Heart left ventricle (tissue), 16 donors: ENCODE measurements at regions not wholly inside any gene's neighbourhood (a gene's known extent, or its start where the extent isn't known, plus 50 kb on each side); places are given as distances from the start of the nearest gene placed in this dataset.

ENCODE experiments used
- ATAC-seq, 4 donors: fragments of 200-7000 bp; cut with Tn5 transposase; one replicate each; pipeline ENCODE4 v1.9.1; 2020 to 2022; ENCODE audit warnings: moderate library complexity in 4 of 4, mild to moderate bottlenecking in 3 of 4, moderate number of reproducible peaks in 1 of 4
- DNase-seq, 5 donors: peaks; one replicate each; pipeline ENCODE4 v3.0.0-alpha.2; 2020
- H3K27ac ChIP-seq, 12 donors: fragments of 200-600 bp; sonication (generic) in 4 of 12; one replicate each; pipeline versions ENCODE4 v1.5.0 to v1.8.0; 2016 to 2022; ENCODE audit warnings: mild to moderate bottlenecking in 2 of 12
- H3K27me3 ChIP-seq, 9 donors: fragments of 200-600 bp; sonication (generic) in 2 of 9; one replicate each; pipeline versions ENCODE4 v1.5.1 to v1.8.0; 2016 to 2022; ENCODE audit warnings: mild to moderate bottlenecking in 3 of 9
- H3K36me3 ChIP-seq, 9 donors: fragments of 200-600 bp; sonication (generic) in 2 of 9; one replicate each; pipeline versions ENCODE4 v1.5.0 to v1.8.0; 2018 to 2022; ENCODE audit warnings: mild to moderate bottlenecking in 2 of 9
- H3K4me1 ChIP-seq, 12 donors: fragments of 200-600 bp; sonication (generic) in 4 of 12; one replicate each; pipeline versions ENCODE4 v1.5.0 to v1.8.0; 2016 to 2022; ENCODE audit warnings: mild to moderate bottlenecking in 3 of 12
- H3K4me3 ChIP-seq, 12 donors: fragments of 200-600 bp; sonication (generic) in 4 of 12; one replicate each; pipeline versions ENCODE4 v1.5.0 to v1.8.0; 2017 to 2022; ENCODE audit warnings: mild to moderate bottlenecking in 9 of 12, moderate library complexity in 4 of 12
- H3K9me3 ChIP-seq, 12 donors: fragments of 200-600 bp; sonication (generic) in 4 of 12; one replicate each; pipeline versions ENCODE4 v1.5.0 to v1.8.0; 2016 to 2022; ENCODE audit warnings: mild to moderate bottlenecking in 1 of 12
- CTCF ChIP-seq, 12 donors: fragments of 200-600 bp; sonication (generic) in 4 of 12; IDR thresholded peaks; one replicate each; pipeline versions ENCODE4 v1.5.0 to v1.8.0; 2018 to 2022; ENCODE audit warnings: antibody characterized with exemption in 12 of 12, mild to moderate bottlenecking in 5 of 12
- POLR2A ChIP-seq, 2 donors: fragments of 450-650 bp; IDR thresholded peaks; one replicate each; pipeline ENCODE4 v1.6.1; 2017; ENCODE audit warnings: antibody characterized with exemption in 2 of 2, mild to moderate bottlenecking in 2 of 2, moderate library complexity in 2 of 2
- WGBS, 4 donors: extraction: QIAGEN DNeasy Blood & Tissue Kit in 2 of 4; methylation state at CpG; one replicate each; pipeline versions ENCODE4 v1.1.5 to v1.1.7; 2013 to 2018; 5-methylcytosine and 5-hydroxymethylcytosine counted together
- intact Hi-C, 10 donors: fragments of 100-400 bp; cut with DNase I; formaldehyde crosslinking; loops; one replicate each; pipeline versions ENCODE4 v1.11.1 to v1.14.2; 2022
- donor health status: ischemic (EF 13 %, LVEDD 7.1; RV severe dilation, severe dysfunction).
- donor health status: healthy with polysubstance abuse.
- donor health status: DM: no; HTN: yes; CAD: no.
- donor health status: DM: no; HTN: no; CAD: no.
- donor health status: ischemic (EF 25% LVEDD 6.9; RV normal size, moderate dysfunction).
- donor health status: ischemic (EF 25% LVEDD 5.7; RV mildly dilated, moderate dysfunction).
- donor health status: healthy.
- donor health status: DM: yes; HTN: yes; CAD: no.
- donor health status: ischemic (EF 35%, LVEDD 5.7; RV mildly dilated, moderate dysfunction).
- donor health status: nonischemic (EF 11% LVEDD 7.7; RV severe dilation, severe dysfunction).
- donor health status: DM: yes; HTN: yes; CAD: no.
- donor health status: PGD.
- donor health status: ischemic (EF 29% LVEDD 5.4; RV normal size, mild dysfunction).
- donor health status: nonischemic (EF 23%, LVEDD 6.1; RV moderate dilation, normal function).

DNA sequence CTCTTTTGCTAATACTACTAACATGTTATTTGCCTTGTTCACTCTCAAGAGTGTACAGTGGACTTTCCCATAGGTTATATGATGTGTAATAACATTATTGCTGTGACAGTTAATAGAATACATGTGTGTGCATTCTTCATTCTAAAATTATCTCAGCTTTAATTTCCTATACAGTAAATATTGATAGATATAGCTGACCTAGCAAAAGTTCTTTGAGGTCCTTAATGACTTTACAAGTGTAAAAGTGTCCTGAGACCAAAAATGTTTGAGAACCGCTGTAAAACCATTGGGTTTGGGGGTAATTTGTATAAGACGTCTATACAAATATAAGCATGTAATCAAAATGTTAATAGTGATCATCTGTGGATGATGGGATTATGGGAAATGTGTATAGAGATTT, 469.5 kb upstream of the PROK2 start:
- no peak for TF ChIP-seq CTCF (IDR thresholded peaks at IDR 0.05)
- no peak for TF ChIP-seq POLR2A (IDR thresholded peaks at IDR 0.05)
- DNase-seq, result no peak
- H3K27ac ChIP-seq, result no peak overlapping the region
- H3K36me3 ChIP-seq, result no peaks in the 10 kb centered on the region
- 97 to 99% (median 98%) methylated on average over 2 of the region's 2 CpGs for WGBS, 4 donors
- no peak overlapping the region for H3K4me3 ChIP-seq
- no peaks in the 10 kb centered on the region for H3K27me3 ChIP-seq
- peaks cover 0 to 3% (median 0%) of the 10 kb centered on the region in 12 donors for H3K9me3 ChIP-seq
- no peak for ATAC-seq
- intact Hi-C loops, result loop anchor here in 1 of 10 donors (10.0 kb wide), 2 partner anchors 150 to 300 kb away; no protein-coding TSS in a partner anchor
- peaks cover 0 to 30% (median 15%) of the 10 kb centered on the region in 12 donors for H3K4me1 ChIP-seq

GRCh38 chr3:72250725-72251124, 465.8 kb upstream of the PROK2 start:
- TF ChIP-seq CTCF (IDR thresholded peaks at IDR 0.05) (no peak), POLR2A (IDR thresholded peaks at IDR 0.05) (no peak)
- intact Hi-C loops, result loop anchor here in 1 of 10 donors (10.0 kb wide), 2 partner anchors 146 to 296 kb away; no protein-coding TSS in a partner anchor
- ATAC-seq (no peak), DNase-seq (no peak)
- Histone ChIP-seq H3K36me3 (no peaks in the 10 kb centered on the region), H3K9me3 (no peaks in the 10 kb centered on the region), H3K4me3 (no peak overlapping the region), H3K27ac (no peak overlapping the region), H3K27me3 (no peaks in the 10 kb centered on the region), H3K4me1 (peaks cover 0 to 34% (median 20%) of the 10 kb centered on the region in 12 donors)
- WGBS, 4 donors, result 94 to 98% (median 96%) methylated on average over 2 of the region's 2 CpGs

- no peaks in the 10 kb centered on the region for H3K9me3 ChIP-seq
- WGBS, 4 donors, result 86 to 99% (median 93%) methylated on average over 3 of the region's 3 CpGs
- no peak overlapping the region for H3K27ac ChIP-seq
- no peak for TF ChIP-seq POLR2A (IDR thresholded peaks at IDR 0.05)
- no peak for TF ChIP-seq CTCF (IDR thresholded peaks at IDR 0.05)
- no peak overlapping the region for H3K4me3 ChIP-seq
- H3K27me3 ChIP-seq, result no peaks in the 10 kb centered on the region
- no peaks in the 10 kb centered on the region for H3K36me3 ChIP-seq
- H3K4me1 ChIP-seq, result peaks cover 0 to 42% (median 29%) of the 10 kb centered on the region in 12 donors
- intact Hi-C loops, result loop anchor here in 1 of 10 donors (10.0 kb wide), 1 partner anchor 576 kb away; no protein-coding TSS in a partner anchor
- ATAC-seq (no peak), DNase-seq (no peak)
Observed at GRCh38 chr3:72248869-72249268, 463.9 kb upstream of the PROK2 start.

DNA sequence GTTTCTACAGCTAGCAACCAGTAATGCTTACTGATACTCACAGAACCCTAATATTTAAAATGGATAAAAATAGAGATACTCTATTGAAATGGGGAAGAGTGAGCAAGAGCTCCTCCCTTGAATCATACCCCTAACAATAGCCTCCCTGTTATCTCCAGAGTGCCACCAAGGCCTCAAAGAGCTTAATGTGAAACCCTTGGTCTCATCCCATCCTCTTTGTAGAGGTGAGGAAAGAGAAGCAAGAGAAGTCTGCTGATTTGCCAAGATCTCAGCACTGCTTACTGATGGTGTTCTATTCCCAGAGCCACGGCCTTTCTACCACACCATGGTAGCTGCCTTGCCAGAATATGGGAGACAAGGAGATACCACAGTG, 463.4 kb upstream of the PROK2 start:
- no peaks in the 10 kb centered on the region for H3K9me3 ChIP-seq
- no peak for TF ChIP-seq CTCF (IDR thresholded peaks at IDR 0.05)
- TF ChIP-seq POLR2A (IDR thresholded peaks at IDR 0.05), result no peak
- no peak overlapping the region for H3K27ac ChIP-seq
- no peak overlapping the region for H3K4me3 ChIP-seq
- 67 to 100% (median 93%) methylated on average over 1 of the region's 1 CpG for WGBS, 4 donors
- no peaks in the 10 kb centered on the region for H3K27me3 ChIP-seq
- H3K36me3 ChIP-seq, result no peaks in the 10 kb centered on the region
- intact Hi-C loops, result loop anchor here in 1 of 10 donors (10.0 kb wide), 1 partner anchor 576 kb away; no protein-coding TSS in a partner anchor
- DNase-seq, result no peak
- ATAC-seq, result no peak
- peaks cover 0 to 45% (median 29%) of the 10 kb centered on the region in 12 donors for H3K4me1 ChIP-seq
